Fibroblast of lung (primary cell): ENCODE measurements at regions not wholly inside any gene's neighbourhood (a gene's known extent, or its start where the extent isn't known, plus 50 kb on each side); places are given as distances from the start of the nearest gene placed in this dataset.

Experiments
- CTCF ChIP-seq, 2 donors: IDR thresholded peaks in 1 of 2; conservative IDR thresholded peaks in 1 of 2; 1 replicate in 1 of 2; 2 replicates in 1 of 2; pipeline ENCODE4 v1.5.1; 2011 to 2012; ENCODE audit warnings: low read length in 2 of 2, control low read depth in 1 of 2, inconsistent platforms in 1 of 2, low read depth in 1 of 2, mild to moderate bottlenecking in 1 of 2
- EZH2 ChIP-seq: IDR thresholded peaks from 2 replicates; pipeline ENCODE4 v1.5.1; 2012; ENCODE audit warnings: low read length, control low read depth, mild to moderate bottlenecking; ENCODE audit errors: missing control alignments

- TF ChIP-seq CTCF (conservative IDR thresholded peaks at IDR 0.05 in 1 of 2, IDR thresholded peaks at IDR 0.05 in 1 of 2; ENCODE audit: low read depth in 1 of 2, low read length in 2 of 2): no peak
- TF ChIP-seq EZH2: no peak
Measured at GRCh38 chr11:120052196-120052775, 85.6 kb downstream of the TRIM29 start.
